Liver (tissue), 8 donors: ENCODE measurements at regions not wholly inside any gene's neighbourhood (a gene's known extent, or its start where the extent isn't known, plus 50 kb on each side); places are given as distances from the start of the nearest gene placed in this dataset.

Experiments used
- DNase-seq: peaks from one replicate; pipeline ENCODE4 v3.0.0-alpha.2; 2017; ENCODE audit warnings: low spot score
- H3K27ac ChIP-seq, 2 donors: one replicate each; pipeline ENCODE4 v1.7.0; 2013; ENCODE audit warnings: inconsistent platforms in 2 of 2, low read length in 2 of 2, control low read depth in 1 of 2, low read depth in 1 of 2, mild to moderate bottlenecking in 1 of 2
- H3K27me3 ChIP-seq, 4 donors: one replicate each; pipeline versions ENCODE4 v1.6.1 to v1.7.0; 2013; ENCODE audit warnings: low read length in 3 of 4, inconsistent platforms in 1 of 4, mild to moderate bottlenecking in 1 of 4, moderate library complexity in 1 of 4; ENCODE audit not compliant: control insufficient read depth in 4 of 4, insufficient read depth in 4 of 4
- H3K36me3 ChIP-seq, 4 donors: one replicate each; pipeline versions ENCODE4 v1.6.1 to v1.7.0; 2013; ENCODE audit warnings: low read length in 3 of 4, mild to moderate bottlenecking in 3 of 4, low read depth in 1 of 4, moderate library complexity in 1 of 4; ENCODE audit not compliant: control insufficient read depth in 4 of 4, insufficient read depth in 3 of 4
- H3K4me1 ChIP-seq, 4 donors: one replicate each; pipeline versions ENCODE4 v1.6.1 to v1.7.0; 2013; ENCODE audit warnings: low read length in 3 of 4, mild to moderate bottlenecking in 3 of 4, moderate library complexity in 1 of 4; ENCODE audit not compliant: control insufficient read depth in 4 of 4, insufficient read depth in 4 of 4
- H3K4me3 ChIP-seq, 3 donors: one replicate each; pipeline versions ENCODE4 v1.6.1 to v1.7.0; 2013; ENCODE audit warnings: low read length in 3 of 3, control low read depth in 1 of 3, low read depth in 1 of 3, mild to moderate bottlenecking in 1 of 3
- H3K9ac ChIP-seq, 2 donors: one replicate each; pipeline ENCODE4 v1.7.0; 2013; ENCODE audit warnings: low read length in 2 of 2, mild to moderate bottlenecking in 2 of 2, moderate library complexity in 2 of 2, control low read depth in 1 of 2, low read depth in 1 of 2
- H3K9me3 ChIP-seq, 4 donors: one replicate each; pipeline versions ENCODE4 v1.6.1 to v1.7.0; 2013; ENCODE audit warnings: low read length in 3 of 4; ENCODE audit not compliant: control insufficient read depth in 4 of 4
- ATF3 ChIP-seq: IDR thresholded peaks from 2 replicates; pipeline ENCODE4 v1.6.1; 2016; ENCODE audit warnings: antibody characterized with exemption
- CTCF ChIP-seq: fragments of 150-350 bp; IDR thresholded peaks from 2 replicates; pipeline ENCODE4 v1.5.1; 2017; ENCODE audit warnings: improper control_type of control experiment, low read depth, low read length; ENCODE audit not compliant: missing input control
- EGR1 ChIP-seq, 2 donors: IDR thresholded peaks; 2 replicates each; pipeline ENCODE4 v1.6.1; 2016 to 2018; ENCODE audit warnings: antibody characterized with exemption in 2 of 2, low read depth in 2 of 2
- FOXA1 ChIP-seq: IDR thresholded peaks from 2 replicates; pipeline ENCODE4 v1.6.1; 2016; ENCODE audit warnings: antibody characterized with exemption
- FOXA2 ChIP-seq: IDR thresholded peaks from 2 replicates; pipeline ENCODE4 v1.6.1; 2016; ENCODE audit warnings: antibody characterized with exemption
- GABPA ChIP-seq, 2 donors: IDR thresholded peaks in 1 of 2; conservative IDR thresholded peaks in 1 of 2; 2 replicates each; pipeline ENCODE4 v1.6.1; 2016; ENCODE audit warnings: antibody characterized with exemption in 2 of 2, mild to moderate bottlenecking in 1 of 2, moderate library complexity in 1 of 2
- HNF4A ChIP-seq, 2 donors: conservative IDR thresholded peaks; 2 replicates each; pipeline ENCODE4 v1.6.1; 2016; ENCODE audit warnings: antibody characterized with exemption in 2 of 2, mild to moderate bottlenecking in 2 of 2
- HNF4G ChIP-seq: IDR thresholded peaks from 2 replicates; pipeline ENCODE4 v1.6.1; 2016; ENCODE audit warnings: antibody characterized with exemption
- JUND ChIP-seq, 2 donors: IDR thresholded peaks; 2 replicates each; pipeline ENCODE4 v1.6.1; 2016; ENCODE audit warnings: antibody characterized with exemption in 2 of 2
- MAX ChIP-seq: IDR thresholded peaks from 2 replicates; pipeline ENCODE4 v1.6.1; 2016; ENCODE audit warnings: antibody characterized with exemption
- RAD21 ChIP-seq, 2 donors: IDR thresholded peaks; 2 replicates each; pipeline ENCODE4 v1.6.1; 2016; ENCODE audit warnings: antibody characterized with exemption in 2 of 2, mild to moderate bottlenecking in 2 of 2
- RXRA ChIP-seq, 2 donors: IDR thresholded peaks; 2 replicates each; pipeline ENCODE4 v1.6.1; 2017 to 2018; ENCODE audit warnings: antibody characterized with exemption in 2 of 2, mild to moderate bottlenecking in 1 of 2
- YY1 ChIP-seq: IDR thresholded peaks from 2 replicates; pipeline ENCODE4 v1.6.1; 2016; ENCODE audit warnings: antibody characterized with exemption, mild to moderate bottlenecking
- ZBTB33 ChIP-seq: IDR thresholded peaks from 2 replicates; pipeline ENCODE4 v1.6.1; 2016; ENCODE audit warnings: antibody characterized with exemption
- WGBS: extraction: QIAGEN DNeasy Blood & Tissue Kit; methylation state at CpG from one replicate; pipeline ENCODE4 v1.1.7; 2013; 5-methylcytosine and 5-hydroxymethylcytosine counted together
- donor health status: healthy.
- donor health status: healthy.
- donor health status: healthy.
- donor health status: healthy.
- donor health status: healthy.

GRCh38 chr6:74674377-74674776 lies 531.5 kb downstream of the COL12A1 start:
- no peaks in the 10 kb centered on the region for H3K9me3 ChIP-seq
- DNase-seq: no peak
- no peaks in the 10 kb centered on the region for H3K4me1 ChIP-seq
- no peaks in the 10 kb centered on the region for H3K36me3 ChIP-seq
- H3K9ac ChIP-seq: no peak overlapping the region
- TF ChIP-seq HNF4A (conservative IDR thresholded peaks at IDR 0.05) (no peak), GABPA (IDR thresholded peaks at IDR 0.05 in 1 of 2, conservative IDR thresholded peaks at IDR 0.05 in 1 of 2) (no peak), FOXA1 (no peak), RAD21 (IDR thresholded peaks at IDR 0.05) (no peak), RXRA (IDR thresholded peaks at IDR 0.05) (no peak), EGR1 (IDR thresholded peaks at IDR 0.05; ENCODE audit: low read depth in 2 of 2) (no peak), HNF4G (no peak), YY1 (no peak), FOXA2 (no peak), ZBTB33 (no peak), ATF3 (no peak), CTCF (no peak), MAX (no peak), JUND (IDR thresholded peaks at IDR 0.05) (no peak)
- no peak overlapping the region for H3K4me3 ChIP-seq
- H3K27ac ChIP-seq: no peak overlapping the region
- no peaks in the 10 kb centered on the region for H3K27me3 ChIP-seq

- Histone ChIP-seq H3K4me3 (no peak overlapping the region), H3K36me3 (no peaks in the 10 kb centered on the region), H3K4me1 (no peaks in the 10 kb centered on the region), H3K27ac (no peak overlapping the region), H3K27me3 (no peaks in the 10 kb centered on the region), H3K9me3 (no peaks in the 10 kb centered on the region), H3K9ac (no peak overlapping the region)
- TF ChIP-seq RXRA (IDR thresholded peaks at IDR 0.05) (no peak), HNF4G (no peak), ATF3 (no peak), MAX (no peak), YY1 (no peak), JUND (IDR thresholded peaks at IDR 0.05) (no peak), CTCF (no peak)
- DNase-seq: no peak
- 55% methylated on average over 6 of the region's 6 CpGs for WGBS
Observed at GRCh38 chr6:74671558-74672025, 534.3 kb downstream of the COL12A1 start.
